ENCODE measurements at regions not wholly inside any gene's neighbourhood (a gene's known extent, or its start where the extent isn't known, plus 50 kb on each side); places are given as distances from the start of the nearest gene placed in this dataset.
"Not testable (repeated sequence)": the region's sequence is repeated elsewhere in the genome, so short reads cannot be mapped to it uniquely, and the experiment has no call there.

DNA sequence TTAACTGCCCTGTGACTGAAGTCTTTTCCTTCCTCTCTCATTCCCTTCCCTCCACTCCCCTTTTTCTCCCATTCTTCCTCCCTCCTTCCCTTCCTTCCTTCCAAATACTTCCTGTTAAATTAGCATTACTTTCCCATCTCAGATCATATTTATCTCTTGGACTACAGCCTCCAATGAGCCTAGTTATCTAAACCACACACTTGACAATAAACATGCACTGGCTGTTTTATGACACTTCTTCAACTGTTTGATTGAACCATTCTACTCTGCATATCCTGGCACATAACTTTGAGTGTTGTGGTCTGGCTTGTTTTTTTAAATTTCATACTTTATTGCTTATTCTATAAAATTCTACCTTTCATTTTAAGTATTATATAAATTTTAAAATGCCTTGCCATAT, 1860.8 kb upstream of the LRRTM1 start:
- DNase-seq: no peak

DNA sequence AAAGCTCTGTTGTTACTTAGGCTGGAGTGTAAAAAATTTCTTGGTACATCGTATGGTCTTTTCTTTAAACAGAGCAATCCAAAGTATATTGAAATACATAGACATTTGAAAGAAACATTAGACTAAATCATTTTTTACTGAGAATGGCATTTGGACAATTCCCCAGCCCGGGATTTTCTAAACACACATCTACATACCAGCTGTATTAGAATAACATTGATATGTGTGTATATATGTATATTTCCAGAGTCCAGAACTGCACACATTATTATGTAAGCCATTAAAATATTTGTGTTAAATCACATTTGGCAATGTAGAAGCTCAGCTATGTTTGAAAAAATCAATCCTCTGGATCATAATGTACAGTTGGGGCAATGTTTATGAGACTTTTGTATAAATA, 1853.6 kb upstream of the LRRTM1 start:
- DNase-seq: no peak

DNA sequence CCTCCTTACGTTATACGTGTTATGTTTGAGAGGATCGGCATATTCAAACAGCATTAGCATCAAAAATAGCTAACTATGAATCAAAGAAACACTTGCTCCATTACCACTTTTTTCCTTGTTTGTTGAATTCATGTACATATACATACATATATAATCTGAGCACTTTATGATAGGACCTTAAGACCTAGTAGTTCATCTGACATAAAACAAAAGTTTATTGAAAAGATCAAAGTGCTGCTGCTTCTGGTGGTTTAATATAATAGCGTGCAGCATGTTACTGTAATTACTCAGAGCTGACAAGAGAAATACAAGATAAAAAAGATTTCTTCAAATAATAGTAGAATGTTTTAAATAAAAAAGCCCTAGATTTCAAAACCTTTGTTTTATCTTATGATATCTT, 1850.9 kb upstream of the LRRTM1 start:
- DNase-seq: no peak

- no peak for DNase-seq
Observed at GRCh38 chr2:82143343-82143742, 1838.8 kb upstream of the LRRTM1 start.

- DNase-seq: no peak
Observed at GRCh38 chr2:82139979-82140611, 1835.5 kb upstream of the LRRTM1 start.

DNA sequence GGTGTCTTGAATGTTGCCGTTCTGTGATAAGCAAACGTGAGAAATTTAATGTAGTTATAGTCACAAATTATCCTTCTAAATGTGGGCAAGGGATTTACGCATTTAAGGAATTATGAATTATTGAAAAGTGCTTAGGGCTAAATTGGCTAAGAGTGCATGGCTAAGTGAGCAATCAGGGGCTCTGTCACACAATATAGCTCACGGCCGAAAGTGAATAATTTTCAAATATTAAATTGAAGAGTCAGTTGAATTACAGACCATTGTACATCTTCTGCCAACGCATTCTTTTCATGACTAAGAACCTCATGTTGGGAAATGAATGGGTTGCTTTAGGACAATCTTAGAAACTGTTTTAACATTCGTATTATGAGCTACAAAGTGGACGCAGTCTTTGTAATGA, 1832.9 kb upstream of the LRRTM1 start:
- no peak for DNase-seq

- no peak for DNase-seq
Observed at GRCh38 chr2:82128051-82128450, 1823.5 kb upstream of the LRRTM1 start.

- DNase-seq: no peak
Observed at GRCh38 chr2:82124629-82125028, 1820.1 kb upstream of the LRRTM1 start.

DNA sequence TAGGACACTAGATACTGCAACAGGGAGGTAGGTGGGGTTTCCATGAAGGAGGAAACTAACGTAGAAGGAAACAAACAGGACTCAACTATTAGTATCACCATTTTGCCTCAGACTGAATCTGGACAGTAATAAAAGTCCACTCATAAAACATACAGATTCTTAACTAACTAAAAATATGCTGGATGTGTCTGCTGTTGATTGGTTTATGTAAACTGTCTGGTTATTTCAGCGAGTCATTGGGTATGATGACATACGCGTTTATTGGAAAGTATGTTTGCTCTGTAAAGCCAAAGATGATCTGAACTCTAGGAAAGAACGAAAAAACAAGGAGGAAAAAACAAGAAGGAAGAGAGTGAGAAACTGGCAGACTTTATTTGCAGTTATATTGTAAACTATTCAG, 1816.1 kb upstream of the LRRTM1 start:
- no peak for DNase-seq

DNA sequence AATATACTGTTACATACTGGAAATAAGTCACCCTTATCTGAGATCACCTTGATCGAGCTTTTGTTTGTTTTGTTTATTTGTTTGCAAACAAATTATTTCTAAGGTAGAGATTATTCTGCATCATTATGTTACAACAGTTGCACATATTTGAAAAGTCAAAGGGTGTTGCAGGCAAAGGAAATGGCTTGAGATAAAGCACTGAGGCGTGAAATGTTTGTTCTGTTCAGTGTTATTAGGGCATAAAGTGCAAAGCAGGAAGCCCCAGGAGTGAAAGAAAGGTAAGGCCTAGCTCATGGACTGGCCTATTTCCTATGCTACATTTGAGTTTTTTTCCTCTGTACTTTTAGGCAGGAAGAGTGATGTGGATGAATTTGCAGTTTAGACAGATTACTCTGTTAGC, 1815.6 kb upstream of the LRRTM1 start:
- DNase-seq: no peak

GRCh38 chr2:82109418-82109817, 1804.9 kb upstream of the LRRTM1 start:
- DNase-seq: no peak

DNA sequence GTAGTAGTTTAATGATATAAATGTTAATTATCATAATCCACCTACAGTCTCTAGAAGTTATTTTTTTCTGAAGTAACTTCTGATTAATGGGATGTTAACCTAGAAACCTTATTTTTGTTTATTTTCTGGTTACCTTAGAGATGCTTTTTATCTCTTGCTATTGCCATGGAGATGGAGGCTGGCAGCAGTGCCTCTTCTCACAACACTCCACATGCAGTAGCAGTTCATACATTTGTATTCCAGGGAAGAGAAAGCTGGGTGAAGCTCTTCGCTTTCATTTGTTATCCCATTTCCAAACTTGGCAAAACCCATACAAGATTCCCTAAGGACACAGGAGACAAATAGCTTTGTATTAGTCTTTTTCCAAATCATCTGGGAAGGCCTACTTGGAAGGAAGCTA, 1794.1 kb upstream of the LRRTM1 start:
- no peak for DNase-seq

- no peak for DNase-seq
Observed at GRCh38 chr2:82089518-82089917, 1785.0 kb upstream of the LRRTM1 start.

- DNase-seq: no peak
Observed at GRCh38 chr2:82084679-82085392, 1780.3 kb upstream of the LRRTM1 start.

- no peak for DNase-seq
Observed at GRCh38 chr2:82075875-82076274, 1771.3 kb upstream of the LRRTM1 start.

DNA sequence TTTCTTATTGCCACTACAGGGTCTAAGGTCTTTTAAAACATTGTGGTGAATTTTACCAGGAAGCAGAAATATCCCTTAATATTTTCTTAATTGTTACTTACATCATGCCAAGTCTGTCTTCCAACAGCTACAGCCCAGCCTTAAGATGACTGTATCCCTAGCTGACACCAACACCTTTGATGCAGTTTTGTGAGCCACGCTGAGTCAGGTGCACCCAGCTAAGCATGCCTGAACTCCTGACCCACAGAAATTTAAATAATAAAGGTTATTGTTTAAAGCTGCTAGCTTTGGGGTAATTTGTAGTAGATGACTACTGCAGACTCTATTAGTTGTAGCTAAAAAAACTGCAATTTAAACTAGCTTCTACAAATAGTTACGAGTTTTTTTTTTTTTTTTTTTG, 1757.9 kb upstream of the LRRTM1 start:
- no peak for DNase-seq

DNA sequence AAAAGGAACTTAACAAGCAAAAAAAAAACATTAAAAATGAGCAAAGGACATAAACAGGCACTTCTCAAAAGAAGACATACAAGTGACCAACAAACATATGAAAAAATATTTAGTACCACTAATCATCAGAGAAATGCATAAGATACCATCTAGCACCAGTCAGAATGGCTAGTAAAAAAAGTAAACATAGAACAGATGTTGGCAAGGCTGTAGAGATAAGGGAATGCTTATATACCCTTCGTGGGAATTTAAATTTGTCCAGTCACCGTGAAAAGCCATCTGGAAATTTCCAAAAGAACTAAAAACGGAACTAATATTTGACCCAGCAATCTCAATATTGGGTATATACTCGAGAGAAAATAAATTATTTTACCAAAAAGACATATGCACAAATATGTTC, 1751.3 kb upstream of the LRRTM1 start:
- DNase-seq: no peak

DNA sequence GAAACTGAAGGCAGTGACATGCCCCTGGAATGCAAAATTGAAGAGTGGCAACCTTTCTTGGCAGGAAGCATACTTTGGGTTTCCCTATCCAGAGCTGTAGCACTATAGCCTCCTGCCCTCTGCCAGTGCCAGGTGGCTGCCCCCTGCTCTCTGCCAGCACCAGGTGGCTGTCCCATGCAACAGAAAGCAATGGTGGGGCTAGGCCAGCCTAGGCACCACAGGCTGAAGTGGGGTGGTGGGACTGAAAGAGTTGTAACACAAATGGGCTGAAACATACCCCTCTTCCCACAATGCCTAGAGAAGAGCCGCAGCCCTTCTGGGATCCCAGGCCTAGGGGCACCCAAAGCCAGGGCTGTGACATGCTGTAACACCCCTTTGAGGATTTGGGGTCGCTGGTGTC, 1739.3 kb upstream of the LRRTM1 start:
- DNase-seq: no peak

GRCh38 chr2:82027921-82028615, 1723.5 kb upstream of the LRRTM1 start:
- DNase-seq: no peak

DNA sequence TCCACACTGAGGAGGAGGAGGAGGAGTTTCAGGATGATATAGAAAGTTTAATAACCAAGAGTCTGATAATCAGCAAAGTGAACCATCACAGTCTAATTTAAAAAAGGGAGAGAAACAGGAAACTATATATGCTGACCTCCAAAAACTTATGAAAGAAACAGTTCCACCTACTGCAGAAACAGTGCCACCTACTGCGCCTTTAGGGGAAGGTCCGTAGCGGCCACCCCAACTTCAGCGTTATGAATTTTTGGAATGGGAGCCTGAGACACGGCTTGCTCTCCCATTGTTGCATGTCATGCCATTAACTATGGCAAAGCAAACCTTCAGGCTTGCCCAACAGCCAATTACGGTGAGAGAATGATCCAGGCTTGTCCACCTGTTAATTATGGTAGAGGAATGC, 1719.2 kb upstream of the LRRTM1 start:
- no peak for DNase-seq

- DNase-seq: no peak
Observed at GRCh38 chr2:82013641-82014040, 1709.1 kb upstream of the LRRTM1 start.

DNA sequence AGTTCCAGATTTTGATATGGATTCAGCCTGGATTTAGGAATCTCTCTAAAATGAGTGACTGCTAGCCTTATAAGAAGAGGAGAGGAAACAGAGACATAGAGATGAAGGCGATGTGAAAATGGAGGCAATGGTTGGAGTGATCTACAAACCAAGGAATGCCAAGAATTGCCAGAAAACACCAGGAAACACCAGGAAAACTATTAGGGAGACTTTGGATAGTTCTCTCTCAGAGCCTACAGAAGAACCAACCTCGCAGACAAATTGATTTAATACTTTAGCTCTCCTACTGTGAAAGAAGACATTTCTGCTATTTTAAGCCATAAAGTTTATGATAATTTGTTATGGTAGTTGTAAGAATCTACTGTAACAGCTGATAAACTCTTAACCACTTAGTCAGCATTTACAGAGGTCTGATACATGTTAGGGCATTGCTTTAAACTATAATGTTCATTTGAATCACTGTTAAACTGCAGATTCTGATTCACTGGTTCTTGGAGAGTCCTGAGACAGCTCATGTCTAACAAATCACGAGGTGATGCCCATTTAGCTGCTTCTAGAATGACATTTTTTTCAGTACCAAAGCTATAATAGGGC, 1702.6 kb upstream of the LRRTM1 start:
- DNase-seq: no peak

DNA sequence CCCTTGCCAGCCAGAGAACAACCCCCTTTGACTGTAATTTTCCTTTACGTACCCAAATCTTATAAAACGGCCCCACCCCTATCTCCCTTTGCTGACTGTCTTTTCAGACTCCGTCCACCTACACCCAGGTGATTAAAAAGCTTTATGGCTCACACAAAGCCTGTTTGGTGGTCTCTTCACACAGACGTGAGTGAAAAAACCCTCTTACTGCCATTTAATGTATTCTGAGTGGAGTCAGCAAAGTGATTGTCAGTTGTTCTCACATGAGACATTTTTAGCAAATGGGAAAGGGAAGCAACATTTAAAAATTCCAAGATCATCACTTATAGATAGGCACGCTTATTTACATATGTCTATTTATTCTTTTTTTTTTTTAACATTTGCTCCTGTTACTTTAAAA, 1701.3 kb upstream of the LRRTM1 start:
- not testable (repeated sequence) for DNase-seq

- DNase-seq: no peak
Observed at GRCh38 chr2:82001614-82002013, 1697.1 kb upstream of the LRRTM1 start.

Data from hindlimb muscle (tissue), 1 donor.